Renal cortex interstitium (tissue), 11 donors: ENCODE measurements at regions not wholly inside any gene's neighbourhood (a gene's known extent, or its start where the extent isn't known, plus 50 kb on each side); places are given as distances from the start of the nearest gene placed in this dataset.

Experiments used
- DNase-seq, 11 donors: peaks; one replicate each; pipeline ENCODE4 v3.0.0-alpha.2; 2013; ENCODE audit warnings: low read depth in 9 of 11, low spot score in 4 of 11; ENCODE audit errors: extremely low read depth in 1 of 11

DNA sequence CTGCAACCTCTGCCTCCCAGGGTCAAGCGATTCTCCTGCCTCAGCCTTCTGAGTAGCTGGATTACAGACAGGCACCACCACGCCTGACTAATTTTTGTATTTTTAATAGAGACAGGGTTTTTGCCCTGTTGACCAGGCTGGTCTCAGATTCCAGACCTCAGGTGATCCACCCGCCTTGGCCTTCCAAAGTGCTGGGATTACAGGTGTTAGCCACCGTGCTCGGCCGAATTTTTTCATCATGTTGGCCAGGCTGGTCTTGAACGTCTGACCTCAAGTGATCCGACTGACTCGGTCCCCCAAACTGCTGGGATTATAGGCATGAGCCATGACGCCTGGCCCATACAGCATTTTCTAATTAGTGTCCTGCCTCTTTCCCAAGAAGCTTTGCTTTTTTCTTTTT lies 52.7 kb upstream of the ADORA2B start:
- DNase-seq: no peak

DNA sequence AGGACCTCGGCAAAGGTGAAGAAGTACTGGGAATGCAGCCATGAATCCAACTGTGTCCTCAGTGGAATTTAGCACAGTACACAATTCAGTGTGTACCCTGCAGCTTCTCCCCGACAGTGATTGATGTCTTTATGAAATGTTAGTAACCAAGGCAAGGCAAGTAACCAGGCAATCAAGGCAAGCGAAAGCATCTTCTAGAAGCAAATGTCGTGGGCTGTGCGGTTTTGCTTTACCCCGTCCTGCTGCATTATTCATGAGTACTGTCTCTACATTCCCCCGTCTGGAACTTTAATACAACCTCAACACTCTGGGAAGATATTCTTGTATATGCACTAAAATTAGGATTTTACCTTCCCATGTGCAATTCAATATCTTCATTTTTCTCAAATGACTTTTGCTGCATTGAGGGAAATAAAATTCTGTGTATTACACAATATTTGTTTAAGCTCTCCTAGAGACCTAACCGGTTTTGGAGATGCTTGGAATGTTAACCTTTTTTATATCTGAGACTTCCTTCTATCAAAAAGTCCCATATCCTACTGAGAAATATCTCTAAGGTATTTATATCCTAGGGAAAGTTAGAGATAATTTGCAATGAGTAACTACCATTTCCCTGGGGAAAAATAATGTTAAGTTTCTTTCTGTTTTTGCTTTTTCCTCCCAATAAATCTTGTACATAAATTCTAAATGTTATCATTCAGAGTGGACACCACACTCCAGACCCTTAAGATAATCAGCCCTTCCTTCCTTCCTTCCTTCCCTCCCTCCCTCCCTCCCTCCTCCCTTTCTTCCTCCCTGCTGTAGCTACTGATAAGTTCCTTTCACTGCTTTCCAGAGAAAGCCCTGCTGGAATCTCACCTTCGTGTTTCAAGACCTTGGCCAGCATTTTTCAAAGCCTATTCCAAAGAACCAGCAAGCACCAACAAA lies 51.9 kb upstream of the ADORA2B start:
- DNase-seq: no peak

DNA sequence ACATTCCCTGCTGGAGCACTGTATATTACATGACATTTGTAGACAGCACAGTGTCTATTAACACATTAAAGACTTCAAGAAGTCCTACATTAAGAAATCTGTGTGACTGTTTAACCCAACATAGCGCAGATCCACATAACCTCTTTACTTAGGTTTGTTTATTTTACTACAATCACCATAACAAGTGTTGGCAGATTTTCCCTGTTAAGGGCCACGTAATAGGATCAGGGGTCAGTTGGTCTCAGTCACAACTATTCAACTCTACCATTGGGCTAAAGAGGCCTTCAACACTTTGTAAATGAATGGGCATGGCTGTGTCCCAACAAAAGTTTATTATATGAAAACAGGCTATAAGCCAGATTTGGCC lies 51.3 kb upstream of the ADORA2B start:
- no peak for DNase-seq

- no peak for DNase-seq
Observed at GRCh38 chr17:15894258-15894657, 50.7 kb upstream of the ADORA2B start.

DNA sequence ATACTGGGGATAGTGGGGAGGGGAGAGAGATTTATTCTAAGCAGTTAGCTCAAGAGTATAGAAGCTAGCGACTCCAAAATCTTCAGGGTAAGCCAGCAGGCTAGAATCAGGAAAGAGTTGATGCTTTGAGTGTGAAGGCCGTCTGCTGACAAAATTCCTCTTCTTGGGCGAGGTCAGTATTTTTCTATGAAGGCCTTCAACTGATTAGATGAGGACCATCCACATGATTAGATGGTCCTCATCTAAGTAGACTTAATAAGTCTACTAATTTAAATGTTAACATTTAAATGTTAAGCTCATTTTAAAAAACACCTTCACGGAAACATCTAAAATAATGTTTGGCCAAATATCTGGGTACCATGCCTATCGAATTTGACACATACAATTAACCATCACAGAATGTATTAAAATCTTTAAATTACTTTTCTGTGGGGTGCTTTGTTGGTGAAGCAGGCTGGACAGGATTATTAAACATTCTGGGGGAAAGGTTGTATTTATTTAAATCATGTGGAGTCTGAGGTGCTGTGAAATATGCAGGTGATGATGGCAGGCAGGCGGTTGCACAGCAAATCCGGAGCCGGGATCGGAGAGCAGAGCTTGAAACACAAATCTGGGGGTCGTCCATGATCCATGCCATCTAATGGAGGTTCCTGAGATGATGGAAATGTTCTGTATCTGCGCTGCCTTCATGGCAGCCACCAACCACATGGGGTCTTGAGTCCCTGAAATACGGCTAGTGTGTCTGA lies 49.8 kb upstream of the ADORA2B start:
- DNase-seq: no peak
